B cell (primary cell): ENCODE measurements at regions not wholly inside any gene's neighbourhood (a gene's known extent, or its start where the extent isn't known, plus 50 kb on each side); places are given as distances from the start of the nearest gene placed in this dataset.

Experiments
- ATAC-seq: fragments of 200-7000 bp; cut with Tn5 transposase; one replicate; pipeline ENCODE4 v1.10.0; 2021; ENCODE audit warnings: low read depth, mild to moderate bottlenecking, moderate number of reproducible peaks, moderate library complexity
- CTCF ChIA-PET: fragments of 350-600 bp; sonication (Branson Sonifier 250); formaldehyde crosslinking; loops from one replicate; lab custom pipeline; 2021; ENCODE audit warnings: antibody characterized with exemption, inconsistent platforms; lab: Charles Lee
- POLR2A ChIA-PET: fragments of 350-600 bp; sonication (Branson Sonifier 250); formaldehyde crosslinking; loops from one replicate; lab custom pipeline; 2021; ENCODE audit warnings: antibody characterized with exemption; lab: Charles Lee
- DNase-seq: peaks from one replicate; pipeline ENCODE4 v3.0.0; 2013
- H2AFZ ChIP-seq: 2 replicates; pipeline ENCODE4 v1.6.1; 2012; ENCODE audit warnings: mild to moderate bottlenecking, low read depth, low read length; ENCODE audit not compliant: insufficient read depth, poor library complexity, severe bottlenecking
- H3K27ac ChIP-seq, 2 donors: 1 replicate in 1 of 2; 2 replicates in 1 of 2; pipeline ENCODE4 v1.5.1; 2012 to 2013; ENCODE audit warnings: low read length in 2 of 2, mild to moderate bottlenecking in 2 of 2, moderate library complexity in 1 of 2
- H3K27me3 ChIP-seq, 4 experiments: fragments of 200-600 bp in 1 of 4; sonication (generic) in 1 of 4; replicated peaks in 1 of 4; 1 replicate in 2 of 4; 2 replicates in 2 of 4; pipeline versions ENCODE4 v1.6.1 to v1.7.0; 2013 to 2016; ENCODE audit warnings: low read length in 3 of 4, mild to moderate bottlenecking in 2 of 4, mixed read lengths in 1 of 4, moderate library complexity in 1 of 4; ENCODE audit not compliant: insufficient read depth in 4 of 4, control insufficient read depth in 3 of 4; ENCODE audit errors: control extremely low read depth in 1 of 4
- H3K36me3 ChIP-seq, 2 experiments: replicated peaks in 1 of 2; 1 replicate in 1 of 2; 2 replicates in 1 of 2; pipeline versions ENCODE4 v1.6.1 to v1.7.1; 2013; ENCODE audit warnings: low read length in 1 of 2; ENCODE audit not compliant: insufficient read depth in 2 of 2, control insufficient read depth in 1 of 2; ENCODE audit errors: control extremely low read depth in 1 of 2, extremely low read depth in 1 of 2
- H3K4me1 ChIP-seq, 2 donors: fragments of 200-600 bp in 1 of 2; sonication (generic) in 1 of 2; 1 replicate in 1 of 2; 2 replicates in 1 of 2; pipeline versions ENCODE4 v1.5.1 to v1.6.1; 2013 to 2017; ENCODE audit warnings: low read length in 2 of 2; ENCODE audit not compliant: control insufficient read depth in 2 of 2, insufficient read depth in 2 of 2
- H3K4me2 ChIP-seq: replicated peaks from 2 replicates; pipeline ENCODE3; 2012; ENCODE audit warnings: mild to moderate bottlenecking, low read depth, low read length; ENCODE audit not compliant: poor library complexity, severe bottlenecking
- H3K4me3 ChIP-seq, 5 experiments: fragments of 200-600 bp in 1 of 5; sonication (generic) in 1 of 5; 1 replicate in 3 of 5; 2 replicates in 2 of 5; pipeline versions ENCODE4 v1.5.1 to v1.7.0; 2011 to 2016; ENCODE audit warnings: low read length in 4 of 5, mild to moderate bottlenecking in 4 of 5, low read depth in 2 of 5, control low read depth in 1 of 5, moderate library complexity in 1 of 5; ENCODE audit not compliant: insufficient read depth in 1 of 5; ENCODE audit errors: control extremely low read depth in 1 of 5, extremely low read depth in 1 of 5
- H3K79me2 ChIP-seq: fragments of 200-600 bp; sonication (generic); one replicate; pipeline ENCODE4 v1.6.0; 2016; ENCODE audit warnings: low read length; ENCODE audit not compliant: control insufficient read depth, insufficient read depth
- H3K9ac ChIP-seq: fragments of 200-600 bp; sonication (generic); 2 replicates; pipeline ENCODE4 v1.6.1; 2017; ENCODE audit warnings: mild to moderate bottlenecking, low read length, moderate library complexity
- H3K9me3 ChIP-seq, 3 donors: one replicate each; pipeline versions ENCODE4 v1.6.1 to v1.7.1; 2013; ENCODE audit warnings: low read length in 2 of 3; ENCODE audit not compliant: control insufficient read depth in 2 of 3, insufficient read depth in 1 of 3; ENCODE audit errors: control extremely low read depth in 1 of 3
- H4K20me1 ChIP-seq: 2 replicates; pipeline ENCODE4 v1.6.0; 2012; ENCODE audit warnings: mild to moderate bottlenecking, low read length; ENCODE audit not compliant: insufficient read depth, control insufficient read depth, poor library complexity, severe bottlenecking
- H3K27ac Mint-ChIP-seq: one replicate; pipeline ENCODE4 v1.8.0; 2021; ENCODE audit warnings: mixed read lengths
- H3K27me3 Mint-ChIP-seq: one replicate; pipeline ENCODE4 v1.8.0; 2021; ENCODE audit warnings: mixed read lengths
- H3K4me1 Mint-ChIP-seq: one replicate; pipeline ENCODE4 v1.8.0; 2021; ENCODE audit warnings: mixed read lengths
- H3K4me3 Mint-ChIP-seq: one replicate; pipeline ENCODE4 v1.8.0; 2021; ENCODE audit warnings: mixed read lengths
- H3K9me3 Mint-ChIP-seq: one replicate; pipeline ENCODE4 v1.8.0; 2022; ENCODE audit warnings: mixed read lengths; ENCODE audit not compliant: insufficient read depth
- CTCF ChIP-seq: fragments of 200-600 bp; IDR thresholded peaks from one replicate; pipeline ENCODE4 v1.8.0; 2022; ENCODE audit warnings: antibody characterized with exemption, mild to moderate bottlenecking
- EZH2 ChIP-seq: IDR thresholded peaks from 2 replicates; pipeline ENCODE4 v1.6.1; 2012; ENCODE audit warnings: borderline replicate concordance, low read depth, mild to moderate bottlenecking, moderate library complexity, low read length; ENCODE audit not compliant: insufficient read depth, poor library complexity, severe bottlenecking
- WGBS: methylation state at CpG from one replicate; pipeline ENCODE4 v1.1.5; 2013; ENCODE audit warnings: missing lambda C conversion rate; ENCODE audit not compliant: insufficient coverage; 5-methylcytosine and 5-hydroxymethylcytosine counted together
- intact Hi-C: fragments of 100-400 bp; cut with micrococcal nuclease; formaldehyde crosslinking; loops from one replicate; pipeline ENCODE4 v1.10.0; 2022

- Histone ChIP-seq H3K27ac (no peak overlapping the region), H3K9me3 (peaks cover 0 to 11% (median 0%) of the 10 kb centered on the region in 3 donors), H3K27me3 (no peaks in the 10 kb centered on the region), H3K4me3 (no peak overlapping the region), H3K79me2 (no peaks in the 10 kb centered on the region), H3K36me3 (no peaks in the 10 kb centered on the region), H3K4me1 (no peaks in the 10 kb centered on the region), H4K20me1 (no peaks in the 10 kb centered on the region), H2AFZ (no peak overlapping the region), H3K4me2 (no peak overlapping the region), H3K9ac (no peak overlapping the region)
- no peak for TF ChIP-seq EZH2
- no peak for TF ChIP-seq CTCF
- WGBS: no CpG with 5 or more reads among the region's 4 CpGs
- no peak overlapping the region for H3K27ac Mint-ChIP-seq
- no peaks in the 10 kb centered on the region for H3K27me3 Mint-ChIP-seq
- no peaks in the 10 kb centered on the region for H3K9me3 Mint-ChIP-seq
- H3K4me3 Mint-ChIP-seq: no peak overlapping the region
- intact Hi-C loops: no loop called here
- CTCF ChIA-PET: no interaction called here
- ATAC-seq (no peak), DNase-seq (no peak)
- POLR2A ChIA-PET: no interaction called here
- no peaks in the 10 kb centered on the region for H3K4me1 Mint-ChIP-seq
These were observed 342.9 kb downstream of the CNTN3 start for GRCh38 chr3:74271541-74271940.

- no peaks in the 10 kb centered on the region for H3K27me3 ChIP-seq
- no peak overlapping the region for H3K4me3 ChIP-seq
- TF ChIP-seq CTCF: no peak
- TF ChIP-seq EZH2: no peak
- H3K4me1 ChIP-seq: no peaks in the 10 kb centered on the region
- Mint-ChIP-seq H3K9me3 (no peaks in the 10 kb centered on the region), H3K27ac (no peak overlapping the region), H3K27me3 (no peaks in the 10 kb centered on the region), H3K4me3 (no peak overlapping the region), H3K4me1 (no peaks in the 10 kb centered on the region)
- ChIA-PET POLR2A (no interaction called here), CTCF (interaction anchor here (0.5 to 0.6 kb wide), 2 partner anchors 503 to 801 kb away, joined by 3 to 4 read pairs; no protein-coding TSS in a partner anchor)
- H2AFZ ChIP-seq: no peak overlapping the region
- DNase-seq (no peak), ATAC-seq (no peak)
- H3K27ac ChIP-seq: no peak overlapping the region
- peaks cover 0 to 11% (median 0%) of the 10 kb centered on the region in 3 donors for H3K9me3 ChIP-seq
- intact Hi-C loops: no loop called here
- no peak overlapping the region for H3K9ac ChIP-seq
- H3K4me2 ChIP-seq: no peak overlapping the region
- no peaks in the 10 kb centered on the region for H4K20me1 ChIP-seq
- no peaks in the 10 kb centered on the region for H3K36me3 ChIP-seq
- H3K79me2 ChIP-seq: no peaks in the 10 kb centered on the region
These were observed 344.8 kb downstream of the CNTN3 start for GRCh38 chr3:74269689-74270088.
